GM23338 (cell line): ENCODE measurements at regions not wholly inside any gene's neighbourhood (a gene's known extent, or its start where the extent isn't known, plus 50 kb on each side); places are given as distances from the start of the nearest gene placed in this dataset.
A peak's percentile ranks its signal among the peaks of the same experiment; 100 is the strongest.

Experiments
- ATAC-seq: fragments of 200-7000 bp; cut with Tn5 transposase; 3 replicates; pipeline ENCODE4 v1.9.1; 2020
- DNase-seq: peaks from one replicate; pipeline ENCODE4 v3.0.0-alpha.2; 2015; ENCODE audit warnings: low spot score
- H2AFZ ChIP-seq: fragments of 200-600 bp; sonication (generic); 2 replicates; pipeline ENCODE4 v1.8.0; 2016; ENCODE audit warnings: antibody characterized with exemption, mild to moderate bottlenecking, moderate library complexity
- H3F3A ChIP-seq: fragments of 200-600 bp; sonication (generic); replicated peaks from 2 replicates; pipeline ENCODE4 v1.8.0; 2017; ENCODE audit warnings: antibody characterized with exemption, mixed run types, low read depth
- H3K27ac ChIP-seq: fragments of 200-600 bp; sonication (generic); 2 replicates; pipeline ENCODE4 v1.6.1; 2016; ENCODE audit warnings: low read depth
- H3K27me3 ChIP-seq: fragments of 200-600 bp; sonication (generic); 2 replicates; pipeline ENCODE4 v1.8.0; 2016; ENCODE audit warnings: mild to moderate bottlenecking, mixed run types, moderate library complexity; ENCODE audit not compliant: insufficient read depth
- H3K36me3 ChIP-seq: fragments of 200-600 bp; sonication (generic); 2 replicates; pipeline ENCODE4 v1.8.0; 2016; ENCODE audit warnings: mild to moderate bottlenecking; ENCODE audit not compliant: insufficient read depth
- H3K4me1 ChIP-seq: fragments of 200-600 bp; sonication (generic); 2 replicates; pipeline ENCODE4 v1.8.0; 2016; ENCODE audit warnings: mild to moderate bottlenecking, moderate library complexity; ENCODE audit not compliant: insufficient read depth
- H3K4me2 ChIP-seq: fragments of 200-600 bp; sonication (generic); 2 replicates; pipeline ENCODE4 v1.7.1; 2017; ENCODE audit warnings: mixed run types
- H3K4me3 ChIP-seq: fragments of 200-600 bp; sonication (generic); 2 replicates; pipeline ENCODE4 v1.6.1; 2016; ENCODE audit warnings: mixed run types
- H3K79me2 ChIP-seq: fragments of 200-600 bp; sonication (generic); replicated peaks from 2 replicates; pipeline ENCODE4 v1.8.0; 2017; ENCODE audit warnings: mild to moderate bottlenecking; ENCODE audit not compliant: insufficient read depth
- H3K9me2 ChIP-seq: fragments of 200-600 bp; sonication (generic); 2 replicates; pipeline ENCODE4 v1.8.0; 2017; ENCODE audit not compliant: insufficient read depth
- H4K20me1 ChIP-seq: fragments of 200-600 bp; sonication (generic); replicated peaks from 2 replicates; pipeline ENCODE4 v1.8.0; 2017; ENCODE audit warnings: mild to moderate bottlenecking; ENCODE audit not compliant: insufficient read depth
- H3K27ac Mint-ChIP-seq: 2 replicates; pipeline ENCODE4 v1.8.0; 2020; ENCODE audit warnings: inconsistent platforms, mild to moderate bottlenecking, moderate library complexity, mixed read lengths
- H3K27me3 Mint-ChIP-seq: 3 replicates; pipeline ENCODE4 v1.8.0; 2022; ENCODE audit warnings: low read depth, mild to moderate bottlenecking, moderate library complexity, mixed read lengths, inconsistent platforms; ENCODE audit not compliant: insufficient read depth, poor library complexity
- H3K36me3 Mint-ChIP-seq: 3 replicates; pipeline ENCODE4 v1.8.0; 2021; ENCODE audit warnings: low read depth, mild to moderate bottlenecking, inconsistent platforms, moderate library complexity, mixed read lengths
- H3K4me1 Mint-ChIP-seq: 3 replicates; pipeline ENCODE4 v1.8.0; 2020; ENCODE audit warnings: mild to moderate bottlenecking, inconsistent platforms, mixed read lengths
- H3K4me3 Mint-ChIP-seq: 3 replicates; pipeline ENCODE4 v1.8.0; 2021; ENCODE audit warnings: moderate library complexity, mild to moderate bottlenecking, inconsistent platforms, mixed read lengths
- H3K9me3 Mint-ChIP-seq: 3 replicates; pipeline ENCODE4 v1.8.0; 2020; ENCODE audit warnings: moderate library complexity, mild to moderate bottlenecking, inconsistent platforms, mixed read lengths
- CREB1 ChIP-seq: fragments of 250-450 bp; sonication (Bioruptor Pico); IDR thresholded peaks from 2 replicates; pipeline ENCODE4 v1.5.0; 2020; ENCODE audit warnings: low read depth, mild to moderate bottlenecking, moderate library complexity
- CTCF ChIP-seq, 2 experiments: fragments of 200-600 bp in 1 of 2; sonication (generic) in 1 of 2; conservative IDR thresholded peaks; 2 replicates each; pipeline versions ENCODE4 v1.5.1 to v1.6.1; 2016 to 2017; ENCODE audit warnings: antibody characterized with exemption in 2 of 2, low read depth in 2 of 2, mild to moderate bottlenecking in 2 of 2, moderate library complexity in 1 of 2
- ETS1 ChIP-seq: IDR thresholded peaks from 2 replicates; pipeline ENCODE4 v1.6.1; 2016; ENCODE audit warnings: antibody characterized with exemption
- EZH2 ChIP-seq: fragments of 200-600 bp; sonication (generic); IDR thresholded peaks from one replicate; pipeline ENCODE4 v1.8.0; 2017; ENCODE audit warnings: antibody characterized with exemption, mild to moderate bottlenecking, low read depth; ENCODE audit not compliant: unreplicated experiment
- EZH2phosphoT487 ChIP-seq: fragments of 200-600 bp; sonication (generic); IDR thresholded peaks from one replicate; pipeline ENCODE4 v1.8.1; 2018; ENCODE audit warnings: antibody characterized with exemption; ENCODE audit not compliant: unreplicated experiment
- JUNB ChIP-seq: IDR thresholded peaks from one replicate; pipeline ENCODE4 v1.6.1; 2016; ENCODE audit warnings: antibody characterized with exemption; ENCODE audit not compliant: unreplicated experiment
- NANOG ChIP-seq: IDR thresholded peaks from 2 replicates; pipeline ENCODE4 v1.6.1; 2016; ENCODE audit warnings: antibody characterized with exemption, borderline replicate concordance
- POLR2AphosphoS5 ChIP-seq: IDR thresholded peaks from 2 replicates; pipeline ENCODE4 v1.6.1; 2016; ENCODE audit warnings: antibody characterized with exemption, low read depth
- REST ChIP-seq: IDR thresholded peaks from one replicate; pipeline ENCODE4 v1.6.1; 2018; ENCODE audit warnings: antibody characterized with exemption; ENCODE audit not compliant: unreplicated experiment
- STAT1 ChIP-seq: IDR thresholded peaks from one replicate; pipeline ENCODE4 v1.6.1; 2016; ENCODE audit warnings: antibody characterized with exemption; ENCODE audit not compliant: unreplicated experiment
- ZNF114 ChIP-seq: fragments of 250-450 bp; sonication (Bioruptor Pico); IDR thresholded peaks from 2 replicates; pipeline ENCODE4 v1.5.0; 2020; ENCODE audit warnings: mild to moderate bottlenecking, moderate library complexity

GRCh38 chr1:68963353-68963752, 466.5 kb upstream of the DEPDC1 start:
- H4K20me1 ChIP-seq, result no peaks in the 10 kb centered on the region
- ATAC-seq, result no peak
- H3K27me3 Mint-ChIP-seq, result peaks cover 4% of the 10 kb centered on the region
- no peaks in the 10 kb centered on the region for H3K36me3 ChIP-seq
- H3K79me2 ChIP-seq, result no peaks in the 10 kb centered on the region
- no peak for TF ChIP-seq CREB1
- TF ChIP-seq ETS1, result no peak
- no peak for TF ChIP-seq STAT1
- TF ChIP-seq POLR2AphosphoS5, result no peak
- no peak for TF ChIP-seq ZNF114 (CRISPR knock-in tag)
- TF ChIP-seq EZH2phosphoT487, result no peak
- no peaks in the 10 kb centered on the region for H3F3A ChIP-seq
- H3K9me3 Mint-ChIP-seq, result no peaks in the 10 kb centered on the region
- H3K27ac ChIP-seq, result no peak overlapping the region
- H3K4me3 Mint-ChIP-seq, result no peak overlapping the region
- peaks cover 19% of the 10 kb centered on the region for H3K4me1 ChIP-seq
- H3K4me3 ChIP-seq, result no peak overlapping the region
- no peaks in the 10 kb centered on the region for H3K36me3 Mint-ChIP-seq
- no peak overlapping the region for H3K27ac Mint-ChIP-seq
- H3K4me2 ChIP-seq, result no peak overlapping the region
- no peak overlapping the region for H2AFZ ChIP-seq
- no peaks in the 10 kb centered on the region for H3K27me3 ChIP-seq
- 0 out of 2 replicates have a peak, but pooled peaks cover 10% of the 10 kb centered on the region for H3K9me2 ChIP-seq
- no peak for DNase-seq
- H3K4me1 Mint-ChIP-seq, result peaks cover 19% of the 10 kb centered on the region

GRCh38 chr1:68969441-68969840, 472.6 kb upstream of the DEPDC1 start:
- Mint-ChIP-seq H3K4me1 (peaks cover 18% of the 10 kb centered on the region; the same call in 2 of the 3 replicates), H3K27me3 (peaks cover 2% of the 10 kb centered on the region)
- TF ChIP-seq CREB1, result no peak
- TF ChIP-seq NANOG, result no peak
- no peak for TF ChIP-seq ZNF114 (CRISPR knock-in tag)
- no peak for TF ChIP-seq EZH2phosphoT487
- no peak for TF ChIP-seq JUNB
- TF ChIP-seq ETS1, result no peak
- no peak for TF ChIP-seq CTCF (conservative IDR thresholded peaks at IDR 0.05; ENCODE audit: low read depth in 2 of 2)
- TF ChIP-seq REST, result no peak
- no peak for TF ChIP-seq EZH2
- no peak for TF ChIP-seq STAT1
- TF ChIP-seq POLR2AphosphoS5, result no peak

More at GRCh38 chr1:68969441-68969840, 472.6 kb upstream of the DEPDC1 start:
- Histone ChIP-seq H3F3A (no peaks in the 10 kb centered on the region), H3K27me3 (no peaks in the 10 kb centered on the region), H3K4me1 (peaks cover 15% of the 10 kb centered on the region; the same call in 1 of the 2 replicates), H3K9me2 (0 out of 2 replicates have a peak, but pooled peaks cover 4% of the 10 kb centered on the region), H3K27ac (no peak overlapping the region), H3K4me3 (no peak overlapping the region), H2AFZ (peak overlapping the region; percentile 86; the same call in 1 of the 2 replicates), H3K79me2 (no peaks in the 10 kb centered on the region), H3K4me2 (no peak overlapping the region), H3K36me3 (no peaks in the 10 kb centered on the region), H4K20me1 (no peaks in the 10 kb centered on the region)
- Mint-ChIP-seq H3K9me3 (no peaks in the 10 kb centered on the region), H3K27ac (no peak overlapping the region), H3K36me3 (no peaks in the 10 kb centered on the region), H3K4me3 (no peak overlapping the region)
- ATAC-seq, result no peak
- no peak for DNase-seq
